Activated CD4-positive, alpha-beta T cell treated with anti-CD3 and anti-CD28 coated beads, Interleukin-2, amount 50 U/mL, for 24 hours (primary cell): ENCODE measurements at regions not wholly inside any gene's neighbourhood (a gene's known extent, or its start where the extent isn't known, plus 50 kb on each side); places are given as distances from the start of the nearest gene placed in this dataset.

ENCODE experiments used
- DNase-seq, 2 donors: peaks; one replicate each; pipeline ENCODE4 v3.0.0-alpha.2; 2020; ENCODE audit warnings: low read depth in 1 of 2, low spot score in 1 of 2

DNA sequence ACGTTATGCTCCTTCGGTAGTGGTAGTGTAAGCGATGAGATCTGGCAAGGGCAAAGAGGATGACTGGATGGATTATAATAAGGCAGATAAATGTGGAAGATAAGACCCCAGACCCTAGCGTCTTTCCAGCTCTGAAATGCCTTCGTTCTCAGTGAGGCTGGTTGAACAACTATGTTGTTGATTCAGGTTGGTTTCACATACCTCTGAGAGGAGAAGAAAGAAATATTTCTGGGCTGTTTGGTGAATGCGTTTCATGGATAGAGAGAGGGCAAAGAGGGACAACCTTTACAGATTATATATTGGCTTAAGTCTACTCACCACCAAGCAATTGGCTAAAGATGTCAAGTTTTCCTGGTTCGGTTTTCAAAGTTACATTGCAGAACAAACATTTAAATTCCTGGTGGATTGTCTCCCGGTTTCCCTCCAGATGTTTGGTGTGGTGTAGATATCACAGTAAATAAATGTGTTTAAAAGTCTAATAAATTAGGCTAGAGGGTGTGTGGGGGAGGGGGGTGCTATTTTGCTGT lies 190.1 kb upstream of the GLI2 start:
- DNase-seq, result no peak

DNA sequence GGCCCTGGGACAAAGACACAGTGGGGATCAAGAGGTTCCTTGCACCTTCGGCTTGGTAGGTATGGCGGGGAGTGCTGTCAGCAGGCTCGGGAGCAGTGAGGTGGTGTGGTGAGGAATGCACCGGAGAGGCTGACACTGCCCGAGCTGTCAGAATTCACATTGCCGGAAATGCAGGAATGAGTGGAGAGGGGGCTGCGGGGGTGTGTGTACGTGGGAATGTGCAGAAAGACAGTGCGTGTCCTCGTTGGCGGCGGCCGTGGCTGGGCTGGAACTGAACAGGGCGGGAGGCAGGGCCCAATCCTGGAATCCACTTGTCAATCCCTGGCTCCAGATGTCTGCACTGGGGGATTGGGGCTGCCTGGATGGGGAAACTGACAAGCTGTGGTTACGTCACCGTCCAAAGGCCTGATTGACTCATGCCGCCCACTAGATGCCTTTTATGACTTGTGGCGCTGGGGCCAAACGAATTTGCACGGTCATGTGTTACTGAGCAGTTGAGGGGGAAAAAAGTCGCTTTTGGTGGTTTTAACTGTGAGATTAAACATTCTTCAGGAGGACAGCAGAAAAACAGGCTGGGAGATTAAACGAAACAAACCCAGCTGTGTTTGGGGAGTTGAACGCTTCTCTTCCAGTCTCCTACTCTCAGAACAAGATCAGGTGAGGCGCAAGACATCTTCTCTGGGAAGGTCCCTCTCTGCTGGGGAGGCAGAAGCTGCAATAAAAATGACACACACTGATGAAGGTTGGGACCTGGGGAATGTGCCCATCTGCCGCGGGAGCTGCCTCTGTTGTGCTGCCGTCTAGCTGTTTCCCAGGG lies 189.4 kb upstream of the GLI2 start:
- DNase-seq, result no peak

DNA sequence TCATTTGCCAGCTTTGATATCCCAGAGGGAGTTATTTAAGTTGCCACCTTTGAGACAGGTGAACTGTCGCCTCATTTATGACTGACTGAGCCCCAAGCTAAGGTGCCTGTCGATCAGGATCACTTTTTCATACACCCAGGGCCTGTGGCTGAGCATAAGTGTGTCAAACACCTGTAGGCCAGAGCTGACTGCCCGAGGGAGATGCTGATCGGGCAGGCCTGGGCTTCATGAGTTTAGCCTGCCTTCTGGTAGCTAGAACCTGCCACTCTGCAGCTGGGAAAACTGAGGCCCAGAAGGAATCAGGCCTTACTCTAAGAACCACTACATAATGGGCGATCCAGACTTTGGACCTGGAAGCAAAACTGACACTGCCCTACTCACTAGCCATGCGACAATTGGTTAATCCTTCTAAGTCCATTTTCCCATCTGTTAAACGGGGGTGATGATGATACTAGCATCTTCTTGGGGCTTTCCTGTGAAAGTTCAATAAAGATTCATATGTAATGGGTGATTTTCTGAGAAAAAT lies 188.7 kb upstream of the GLI2 start:
- no peak for DNase-seq

DNA sequence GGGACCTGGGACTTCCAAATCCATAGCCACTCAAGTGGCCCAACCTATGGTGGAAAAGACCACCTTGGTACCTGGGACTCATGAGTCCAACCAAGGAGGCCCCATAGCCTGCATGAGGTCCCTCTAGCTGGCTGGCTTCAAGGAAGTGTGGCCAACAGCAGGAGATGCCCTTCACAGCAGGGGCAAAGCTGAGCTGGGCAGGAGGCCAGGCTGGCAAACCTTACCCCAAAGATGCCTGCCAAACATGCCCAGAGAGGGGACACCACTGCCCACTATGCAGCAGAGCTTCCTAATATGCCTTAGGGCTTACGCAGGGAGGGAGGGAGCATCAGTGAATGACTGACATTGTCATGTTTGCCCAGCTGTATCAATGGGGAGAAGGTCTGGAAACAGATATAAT lies 188.0 kb upstream of the GLI2 start:
- no peak for DNase-seq

DNA sequence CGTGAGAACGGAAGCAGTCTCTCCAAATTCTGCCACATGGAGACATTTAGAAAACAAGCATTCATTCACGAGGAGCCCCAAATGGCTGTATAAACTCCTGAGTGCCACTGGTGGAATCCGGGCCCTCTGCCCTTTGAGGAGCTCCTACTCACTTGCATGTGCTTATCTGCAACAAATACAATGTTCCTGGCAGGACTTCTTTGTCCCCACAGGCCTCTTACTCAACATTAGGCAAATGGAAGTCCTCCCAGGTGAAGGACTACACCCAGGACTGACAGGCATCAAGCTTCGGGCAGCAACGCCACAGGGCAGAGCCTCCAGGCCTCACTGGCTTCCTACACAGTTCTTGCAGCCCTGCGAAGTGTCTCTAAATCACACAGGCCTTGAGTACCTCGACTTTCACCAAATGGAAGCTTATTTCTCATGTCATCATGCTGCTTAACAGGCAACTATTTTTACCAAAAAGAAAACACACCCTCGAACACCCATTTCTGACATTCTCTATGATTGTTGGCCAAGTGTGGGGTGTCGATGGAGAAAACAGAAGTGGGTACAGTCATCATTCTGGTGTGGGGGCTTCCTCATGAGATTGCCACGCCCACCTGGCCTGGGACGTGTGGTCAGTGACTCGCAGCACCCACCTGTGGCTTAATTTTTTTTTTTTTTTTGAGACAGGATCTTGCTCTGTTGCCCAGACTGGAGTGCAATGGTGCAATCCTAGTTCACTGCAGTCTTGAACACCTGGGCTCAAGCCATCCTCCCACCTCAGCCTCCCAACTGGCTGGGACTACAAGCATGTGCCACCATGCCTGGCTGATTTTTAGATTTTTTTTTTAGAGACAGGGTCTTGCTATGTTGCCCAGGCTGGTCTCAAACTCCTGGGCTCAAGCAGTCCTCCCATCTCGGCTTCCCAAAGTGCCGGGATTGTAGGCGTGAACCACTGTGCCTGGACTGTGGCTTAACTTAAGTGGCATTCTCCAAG lies 186.8 kb upstream of the GLI2 start:
- no peak for DNase-seq

DNA sequence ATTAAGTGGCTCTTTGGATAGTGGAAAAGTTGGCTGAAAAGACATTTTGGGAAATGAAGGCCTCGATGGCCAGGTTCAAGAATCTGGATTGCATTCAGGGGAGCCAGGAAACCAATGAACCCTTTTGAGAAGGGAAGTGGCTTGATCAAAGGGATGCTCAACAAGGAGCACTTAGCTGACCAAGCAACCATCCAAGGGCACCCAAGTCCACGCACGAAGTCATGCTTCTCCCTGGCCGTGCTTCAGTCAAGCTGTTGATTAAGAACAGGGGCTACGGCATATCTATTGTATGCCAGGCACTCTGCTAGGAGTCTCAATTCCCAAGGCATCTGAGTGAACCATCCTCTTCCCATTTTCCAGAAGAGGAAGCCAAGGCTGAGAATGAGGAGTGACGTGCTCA lies 185.8 kb upstream of the GLI2 start:
- no peak for DNase-seq

DNA sequence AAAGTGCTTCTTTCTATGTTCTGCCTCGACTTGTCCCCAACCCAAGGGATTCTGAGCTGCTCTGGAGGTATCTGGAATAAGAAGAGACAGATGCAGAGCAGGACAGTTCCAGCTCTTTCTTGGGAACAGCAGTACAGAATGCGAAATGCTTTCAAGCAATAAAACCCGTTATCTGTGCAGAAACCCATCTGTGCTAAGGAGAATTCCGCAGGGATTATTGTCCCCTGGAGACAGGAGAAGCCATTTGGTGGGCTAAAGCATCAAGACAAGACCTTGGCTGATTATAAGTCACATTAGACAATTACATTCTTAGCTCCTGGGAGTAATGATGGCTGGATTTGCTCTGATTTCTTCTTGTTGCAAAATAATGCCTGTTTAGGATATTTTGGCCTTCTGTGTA lies 185.4 kb upstream of the GLI2 start:
- DNase-seq, result no peak

DNA sequence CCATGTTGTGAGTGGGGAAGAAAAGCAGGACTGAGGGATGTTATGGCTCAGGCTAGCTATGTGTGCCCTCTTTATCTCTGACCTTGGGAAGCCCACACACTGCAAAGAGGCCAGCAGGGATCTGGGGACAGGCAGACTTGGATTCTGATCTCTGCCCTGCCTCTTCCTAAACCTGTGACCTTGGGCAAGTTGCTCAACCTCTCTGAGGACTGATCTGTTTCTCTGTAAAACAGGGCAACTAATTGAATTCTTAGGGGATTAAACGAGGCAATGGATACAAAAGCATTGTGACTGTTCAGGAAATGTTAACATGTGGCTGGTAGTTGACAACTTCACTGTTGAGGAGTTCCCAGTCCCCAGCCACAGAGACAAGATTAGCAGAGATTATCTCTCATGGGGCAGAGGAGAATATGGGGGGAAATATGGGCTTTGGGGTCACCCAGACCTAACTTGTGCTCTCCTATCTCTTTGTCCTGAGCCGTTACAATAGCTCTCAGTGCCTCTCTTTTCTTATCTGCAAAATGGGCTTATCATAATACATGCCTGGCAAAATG lies 184.7 kb upstream of the GLI2 start:
- no peak for DNase-seq

DNA sequence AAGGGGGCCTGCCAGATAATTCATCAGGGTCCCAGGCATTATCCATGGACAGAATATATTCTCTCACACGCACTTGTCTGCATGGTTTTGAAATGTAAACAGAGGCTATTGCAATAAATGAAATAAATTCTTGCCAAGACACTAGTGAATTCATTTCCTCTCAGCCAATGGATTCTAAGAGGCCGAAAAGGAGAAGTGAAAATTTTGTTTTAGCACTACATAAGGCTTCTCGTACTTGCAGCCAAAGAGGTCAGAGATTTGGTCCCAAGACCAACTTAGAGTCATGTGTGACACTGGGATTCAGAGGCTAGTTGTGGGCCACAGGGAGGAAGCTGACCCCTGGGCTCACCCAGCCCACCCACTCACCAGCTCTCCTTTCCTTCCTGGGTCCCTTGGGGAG lies 184.1 kb upstream of the GLI2 start:
- DNase-seq, result no peak

DNA sequence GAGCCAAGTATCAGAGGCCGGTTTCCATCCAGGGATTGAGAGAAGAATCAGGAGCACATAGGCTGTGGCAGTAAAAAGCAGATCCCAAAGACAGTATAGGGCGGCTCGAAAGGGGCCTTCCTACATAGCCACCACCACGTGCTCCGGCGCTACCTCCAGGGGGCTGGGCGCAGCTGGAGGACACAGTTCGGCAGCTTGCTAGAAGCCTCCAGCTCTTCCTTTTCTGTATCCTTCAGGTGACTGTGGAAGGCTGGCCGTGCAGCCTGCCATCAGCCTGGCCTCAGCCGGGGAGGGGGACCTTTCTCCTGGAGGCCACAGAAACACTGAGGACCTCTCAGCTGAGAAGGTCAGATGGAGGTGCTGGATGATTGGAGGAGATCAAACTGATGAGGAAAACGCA lies 183.6 kb upstream of the GLI2 start:
- DNase-seq, result no peak

DNA sequence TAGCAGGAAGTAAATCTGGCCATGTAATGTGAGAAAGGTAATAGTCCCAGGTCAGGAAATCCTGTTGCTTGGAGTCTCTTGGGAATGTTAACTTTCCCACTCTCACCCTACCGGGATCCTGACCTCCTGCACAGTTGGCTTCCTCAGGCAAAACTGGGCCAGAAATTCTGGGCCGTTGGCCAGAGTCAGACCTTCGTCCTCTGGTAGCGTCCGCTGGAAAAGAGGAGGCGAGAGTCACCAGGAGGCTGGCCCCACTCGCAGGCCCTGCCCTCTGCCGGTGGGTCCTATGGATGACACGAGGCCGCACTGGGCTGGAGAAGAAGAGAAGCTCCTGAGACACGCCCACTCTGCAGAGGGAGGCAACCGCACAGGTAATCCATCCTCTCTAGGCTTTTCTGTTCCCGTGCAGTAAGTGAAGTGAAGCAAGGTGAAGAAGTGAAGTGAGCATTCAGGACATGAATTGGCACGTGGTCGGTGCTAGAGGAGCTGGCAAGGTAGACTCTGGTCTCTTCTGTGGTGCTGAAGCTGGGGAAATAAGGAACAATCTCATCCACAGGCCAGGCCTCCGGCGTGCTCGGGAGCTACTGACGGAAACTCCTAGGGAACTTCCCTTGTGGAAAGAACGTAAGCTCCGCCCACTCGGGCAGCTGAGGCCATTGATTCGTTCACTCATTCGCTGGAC lies 182.7 kb upstream of the GLI2 start:
- no peak for DNase-seq

DNA sequence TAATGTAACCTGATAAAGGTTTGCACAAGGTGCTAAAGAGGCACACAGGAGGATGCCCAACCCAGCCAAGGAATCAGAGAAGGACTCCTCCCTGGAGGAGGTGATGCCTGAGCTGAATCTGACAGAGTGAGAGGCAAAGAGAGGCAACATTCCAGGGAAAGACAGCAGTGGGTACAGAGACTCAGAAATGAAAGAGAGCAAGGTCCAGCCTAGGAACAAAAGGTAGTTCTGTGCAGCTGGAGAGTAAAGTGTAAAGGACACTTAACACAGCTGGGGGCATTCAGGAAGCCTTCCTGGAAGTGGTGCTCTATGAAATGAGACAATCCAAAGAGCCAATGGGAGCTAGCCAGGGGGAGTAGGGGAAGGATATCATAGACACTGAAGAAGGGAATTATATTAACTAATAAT lies 181.0 kb upstream of the GLI2 start:
- no peak for DNase-seq

DNA sequence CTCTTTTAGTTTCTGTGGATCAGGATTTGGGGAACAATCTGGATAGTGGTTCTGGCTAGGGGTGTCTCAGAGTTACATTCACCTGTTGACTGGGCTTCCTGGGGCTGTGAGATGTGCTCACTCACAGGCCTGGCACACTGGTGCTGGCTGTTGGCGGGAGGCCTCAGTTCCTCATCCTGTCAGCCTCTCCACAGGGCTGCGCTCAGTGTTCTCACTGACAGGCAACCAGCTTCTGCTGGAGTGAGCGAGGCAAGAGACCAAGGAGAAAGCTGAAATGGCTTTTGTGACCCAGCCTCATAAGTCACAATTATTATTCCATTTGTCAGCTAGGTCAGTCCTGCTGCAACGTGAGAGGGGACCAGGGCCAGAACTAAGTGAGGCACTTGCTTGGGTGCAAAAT lies 180.6 kb upstream of the GLI2 start:
- DNase-seq, result no peak

DNA sequence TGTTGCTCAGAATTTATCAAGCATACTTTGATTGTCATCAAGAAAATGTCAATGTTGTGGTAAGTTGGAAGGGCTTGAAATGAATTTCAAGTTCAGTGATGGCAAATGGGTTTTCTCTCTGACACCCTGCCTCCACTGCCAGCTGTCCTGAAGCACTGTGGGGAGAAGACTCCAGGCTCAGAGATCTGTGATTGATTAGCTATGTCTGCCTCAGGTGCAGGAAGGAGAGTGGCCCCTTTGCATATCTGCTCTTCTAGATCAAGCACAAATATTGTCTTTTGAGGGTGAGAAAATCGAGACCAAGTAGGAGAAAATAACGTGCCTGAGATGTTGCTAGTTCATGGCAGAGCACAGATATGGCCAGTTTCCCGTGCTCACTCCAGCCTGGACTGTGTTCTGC lies 178.8 kb upstream of the GLI2 start:
- no peak for DNase-seq

DNA sequence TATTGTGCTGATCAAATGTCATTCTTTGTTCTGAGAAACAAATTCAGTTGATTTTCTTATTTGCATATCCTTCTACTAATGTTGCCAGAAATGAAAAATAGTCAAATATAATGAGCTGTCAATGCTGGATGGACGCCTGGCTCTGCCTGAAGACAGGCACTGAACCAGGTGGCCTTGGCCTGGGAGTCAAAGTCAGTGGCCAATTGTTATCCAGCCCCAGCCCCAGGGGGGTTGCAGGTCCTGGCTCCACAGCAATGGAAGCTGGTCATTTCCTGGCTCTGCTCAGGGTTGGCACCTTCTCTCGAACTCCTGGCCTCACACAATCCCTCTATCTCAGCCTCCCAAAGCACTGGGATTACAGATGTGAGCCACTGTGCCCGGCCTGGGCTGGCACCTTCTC lies 176.8 kb upstream of the GLI2 start:
- DNase-seq, result no peak

DNA sequence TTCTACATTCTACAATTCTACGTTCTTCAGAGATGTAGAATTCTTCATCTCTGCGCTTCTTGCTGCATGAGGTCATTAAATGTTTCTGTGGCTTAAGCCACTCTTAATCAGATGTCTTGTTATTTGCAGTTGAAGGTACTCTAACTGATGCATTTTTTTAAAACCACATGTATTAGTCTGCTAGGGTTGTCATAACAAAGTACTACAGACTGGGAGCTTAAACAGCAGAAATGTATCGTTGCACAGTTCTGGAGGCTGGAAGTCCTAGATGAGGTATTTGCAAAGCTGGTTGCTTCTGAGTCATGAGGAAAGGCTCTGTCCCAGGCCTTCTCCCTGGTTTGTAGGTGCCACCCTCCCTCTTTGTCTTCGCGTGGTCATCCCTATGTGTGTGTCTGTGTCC lies 176.3 kb upstream of the GLI2 start:
- DNase-seq, result no peak

DNA sequence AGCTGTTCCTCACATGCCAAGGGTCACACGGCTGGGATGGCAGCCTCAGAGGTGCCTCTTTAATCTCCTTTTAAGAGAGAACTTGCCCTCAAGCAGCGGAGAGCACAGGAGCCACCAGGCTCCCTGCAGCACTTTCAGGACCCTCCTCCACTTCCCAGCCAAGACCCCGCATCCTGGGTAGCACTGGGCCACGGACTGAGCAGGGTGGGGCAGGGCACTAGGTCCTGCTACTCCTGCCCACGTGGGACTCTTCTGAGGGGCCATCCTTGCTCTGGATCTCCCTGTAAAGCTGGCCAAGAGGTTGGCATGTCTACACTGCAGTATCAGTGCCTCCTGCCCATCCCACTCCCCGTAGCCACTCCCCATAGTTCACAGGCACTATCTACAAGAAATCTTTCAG lies 175.3 kb upstream of the GLI2 start:
- DNase-seq, result no peak

DNA sequence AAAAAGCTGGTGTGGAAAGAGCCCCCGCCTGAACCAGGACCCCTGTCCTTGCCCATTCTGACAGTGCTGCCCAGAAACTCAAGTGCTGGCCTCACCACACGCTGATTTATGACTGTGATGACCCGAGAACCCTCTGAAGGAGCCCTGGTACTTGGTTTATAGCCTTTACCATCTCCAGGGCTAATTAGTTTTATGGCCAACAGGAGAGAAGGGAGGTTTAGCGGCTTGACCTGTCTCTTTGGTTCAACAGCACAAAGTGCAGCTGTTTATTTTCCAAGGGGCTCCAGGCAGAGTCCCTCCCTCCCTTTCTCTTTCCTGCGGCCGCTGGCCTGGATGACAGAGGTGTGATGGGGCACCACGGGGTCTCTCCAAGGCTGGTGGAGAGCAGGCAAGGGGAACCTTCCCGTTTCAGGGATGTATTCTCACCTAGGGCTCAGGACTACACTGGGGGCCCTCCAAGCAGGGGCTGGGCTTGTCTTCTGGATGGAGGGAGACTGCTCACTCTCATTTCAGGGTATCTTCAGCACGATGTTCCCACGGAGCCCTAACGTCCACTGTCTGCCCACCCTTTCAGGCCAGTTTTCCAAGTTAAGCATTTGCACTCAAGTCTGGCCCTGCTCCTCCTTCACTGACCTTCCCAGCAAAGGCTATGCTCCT lies 174.2 kb upstream of the GLI2 start:
- DNase-seq, result no peak

DNA sequence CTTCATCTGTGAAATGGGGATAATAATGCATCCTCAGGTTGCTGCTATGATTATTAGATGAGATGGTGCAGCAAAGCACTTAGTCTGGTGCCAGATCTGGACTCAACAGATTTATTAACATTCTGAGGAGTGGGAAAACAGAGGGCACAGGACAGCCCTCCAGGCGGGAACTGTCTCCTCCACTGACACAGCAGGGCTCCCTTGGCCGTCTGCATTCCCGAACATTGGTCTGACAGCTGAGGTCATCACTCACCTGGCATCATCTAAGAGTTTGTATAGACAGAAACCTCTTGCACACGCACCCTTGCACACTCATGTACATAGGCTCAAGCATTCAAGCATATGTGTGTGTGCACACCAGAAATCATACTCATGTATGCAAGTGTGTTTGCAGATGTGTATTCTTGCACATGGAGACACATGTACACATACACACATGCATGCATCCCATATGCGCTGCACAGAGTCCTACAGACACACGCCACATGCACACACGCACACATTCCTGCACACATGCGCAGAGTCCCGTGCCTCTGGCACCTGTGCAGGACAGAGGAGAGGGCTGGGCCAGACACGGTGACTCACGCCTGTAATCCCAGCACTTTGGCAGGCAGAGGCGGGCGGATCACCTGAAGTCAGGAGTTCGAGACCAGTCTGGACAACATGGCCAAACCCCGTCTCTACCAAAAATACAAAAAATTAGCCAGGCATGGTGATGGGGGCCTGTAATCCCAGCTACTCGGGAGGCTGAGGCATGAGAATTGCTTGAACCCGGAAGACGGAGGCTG lies 173.3 kb upstream of the GLI2 start:
- DNase-seq, result no peak

DNA sequence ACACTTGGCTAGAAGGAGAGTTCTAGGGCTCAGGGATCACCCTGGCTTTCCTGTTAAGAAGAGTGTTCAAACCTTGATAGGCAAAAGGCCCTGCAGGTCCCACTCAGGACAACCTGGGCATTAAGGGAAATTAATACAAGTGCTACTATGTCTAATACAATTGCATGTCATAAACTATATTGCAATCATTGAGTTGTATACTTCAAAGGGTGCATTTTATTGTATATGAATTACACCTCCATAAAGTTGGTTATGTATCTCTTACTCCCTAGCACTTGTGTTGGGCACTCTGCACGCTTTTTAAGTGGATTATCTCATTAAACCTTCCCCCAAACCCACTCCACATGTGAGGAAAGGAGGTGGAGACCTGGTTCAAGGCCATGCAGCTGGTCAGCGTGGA lies 172.1 kb upstream of the GLI2 start:
- no peak for DNase-seq
